ENCODE measurements at regions not wholly inside any gene's neighbourhood (a gene's known extent, or its start where the extent isn't known, plus 50 kb on each side); places are given as distances from the start of the nearest gene placed in this dataset.

DNA sequence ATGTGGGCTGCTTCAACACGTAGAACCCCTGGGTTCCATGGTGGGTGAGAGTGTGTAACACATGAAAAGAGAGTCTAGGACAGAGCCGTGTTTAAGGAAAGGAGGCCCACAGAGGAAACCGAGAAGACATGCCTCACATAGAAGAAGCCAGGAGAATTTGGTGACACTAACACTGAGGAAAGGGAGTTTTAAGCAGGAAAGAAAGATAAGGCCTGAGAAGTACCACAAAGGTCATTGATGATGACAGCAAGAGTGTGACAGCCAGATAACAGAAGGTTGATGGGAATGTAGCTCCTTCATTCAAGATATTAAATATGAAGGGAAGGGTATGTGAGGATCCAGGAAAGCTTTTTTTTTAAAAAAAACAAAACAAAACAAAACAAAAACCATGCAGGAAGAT is 72.4 kb upstream of the SPRY4 start:
- ChIA-PET CTCF (no interaction called here), POLR2A (no interaction called here)
- no peak overlapping the region for H3K4me3 Mint-ChIP-seq
- intact Hi-C loops (cut with micrococcal nuclease), result no loop called here
- peaks cover 7% of the 10 kb centered on the region for H3K4me1 Mint-ChIP-seq
- H3K9me3 Mint-ChIP-seq, result peaks cover 15% of the 10 kb centered on the region
- H3K27ac Mint-ChIP-seq, result no peak overlapping the region
- DNase-seq, result no peak
- no peaks in the 10 kb centered on the region for H3K27me3 Mint-ChIP-seq
- TF ChIP-seq CTCF (IDR thresholded peaks at IDR 0.05), result no peak
- H3K36me3 Mint-ChIP-seq (ENCODE audit: low read depth), result peaks cover 3% of the 10 kb centered on the region
- ATAC-seq (ENCODE audit: low read depth), result no peak

DNA sequence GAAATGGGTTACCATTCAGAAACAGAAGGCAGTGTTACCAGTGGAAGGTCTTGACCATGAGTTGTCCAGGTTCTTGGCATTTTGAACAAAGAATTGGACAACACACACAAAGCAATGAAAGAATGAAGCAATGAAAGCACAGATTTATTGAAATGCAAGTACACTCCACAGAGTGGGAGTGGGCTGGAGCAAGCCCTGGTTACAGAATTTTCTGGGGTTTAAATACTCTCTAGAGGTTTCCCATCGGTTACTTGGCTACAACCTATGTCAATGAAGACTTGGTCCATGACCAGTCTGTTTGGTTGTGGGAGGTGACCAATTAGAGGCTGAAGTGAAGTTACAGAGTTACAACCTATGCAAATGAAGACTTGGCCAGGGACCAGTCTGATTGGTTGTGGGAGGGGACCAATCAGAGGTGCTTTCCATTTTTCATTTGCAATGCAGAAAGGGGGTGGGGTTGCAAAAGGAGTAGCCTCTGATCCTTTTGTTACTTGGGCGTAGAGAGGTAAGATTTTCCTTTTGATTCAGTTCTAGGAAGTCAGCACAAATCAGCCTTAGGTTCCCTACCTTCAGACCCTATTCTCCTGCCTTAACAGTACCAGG is 71.7 kb upstream of the SPRY4 start:
- Mint-ChIP-seq H3K27ac (no peak overlapping the region), H3K27me3 (no peaks in the 10 kb centered on the region), H3K4me3 (no peak overlapping the region), H3K9me3 (peaks cover 15% of the 10 kb centered on the region), H3K4me1 (peaks cover 2% of the 10 kb centered on the region), H3K36me3 (ENCODE audit: low read depth) (peaks cover 3% of the 10 kb centered on the region)
- POLR2A ChIA-PET, result no interaction called here
- TF ChIP-seq CTCF (IDR thresholded peaks at IDR 0.05), result no peak
- no peak for ATAC-seq (ENCODE audit: low read depth)
- DNase-seq, result no peak
- CTCF ChIA-PET, result no interaction called here
- intact Hi-C loops (cut with micrococcal nuclease), result no loop called here

DNA sequence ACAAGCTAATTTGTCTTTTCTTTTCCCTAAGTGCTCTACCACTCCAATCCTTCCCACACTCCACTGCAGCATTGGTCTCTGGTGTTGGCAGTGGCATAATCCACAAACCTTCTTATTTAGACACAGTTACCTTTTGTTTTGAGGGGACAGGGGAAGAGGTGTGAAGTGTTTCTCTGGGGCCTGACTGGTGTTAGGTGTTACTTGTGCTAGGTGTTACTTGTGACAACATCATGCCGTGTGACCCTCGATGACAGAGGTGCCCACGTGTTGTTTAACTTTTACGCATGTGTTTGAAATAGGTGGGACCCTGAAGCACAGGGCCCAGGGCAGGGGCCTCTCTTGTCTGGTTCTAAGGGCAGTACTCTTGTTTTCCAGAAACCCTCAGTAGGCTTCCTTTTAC is 70.5 kb upstream of the SPRY4 start:
- DNase-seq, result no peak
- H3K4me3 Mint-ChIP-seq, result no peak overlapping the region
- no peaks in the 10 kb centered on the region for H3K4me1 Mint-ChIP-seq
- no peak overlapping the region for H3K27ac Mint-ChIP-seq
- POLR2A ChIA-PET, result no interaction called here
- H3K36me3 Mint-ChIP-seq (ENCODE audit: low read depth), result peaks cover 3% of the 10 kb centered on the region
- peaks cover 4% of the 10 kb centered on the region for H3K27me3 Mint-ChIP-seq
- H3K9me3 Mint-ChIP-seq, result peaks cover 15% of the 10 kb centered on the region
- ATAC-seq (ENCODE audit: low read depth), result no peak
- no peak for TF ChIP-seq CTCF (IDR thresholded peaks at IDR 0.05)
- CTCF ChIA-PET, result no interaction called here
- intact Hi-C loops (cut with micrococcal nuclease), result no loop called here

- Mint-ChIP-seq H3K4me3 (no peak overlapping the region), H3K27me3 (peaks cover 7% of the 10 kb centered on the region), H3K27ac (no peak overlapping the region), H3K4me1 (no peaks in the 10 kb centered on the region), H3K36me3 (ENCODE audit: low read depth) (peaks cover 3% of the 10 kb centered on the region), H3K9me3 (peaks cover 11% of the 10 kb centered on the region)
- ATAC-seq (ENCODE audit: low read depth) (no peak), DNase-seq (no peak)
- ChIA-PET POLR2A (no interaction called here), CTCF (no interaction called here)
- intact Hi-C loops (cut with micrococcal nuclease), result no loop called here
- no peak for TF ChIP-seq CTCF (IDR thresholded peaks at IDR 0.05)
Observed at GRCh38 chr5:142391058-142391845, 66.4 kb upstream of the SPRY4 start.

DNA sequence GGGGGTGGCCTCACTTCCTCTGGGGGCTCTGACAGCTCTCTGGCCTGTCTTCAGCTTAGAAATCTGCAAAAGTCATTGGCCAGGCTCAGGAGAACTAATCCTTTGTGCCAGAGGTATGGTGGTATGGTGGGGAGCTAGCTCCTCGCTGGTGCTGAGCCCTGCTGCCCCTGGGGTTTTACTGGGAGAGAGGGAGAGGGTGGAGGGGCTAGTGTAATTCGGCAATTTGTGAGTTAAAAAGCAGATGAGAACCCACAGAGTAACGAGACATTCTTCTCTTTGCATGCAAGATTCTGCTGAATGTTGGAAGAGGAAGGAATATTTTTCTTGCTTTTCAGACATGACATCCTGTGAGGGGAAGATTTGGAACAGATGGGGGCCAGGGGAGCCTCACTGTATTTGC is 65.5 kb upstream of the SPRY4 start:
- Mint-ChIP-seq H3K27ac (no peak overlapping the region), H3K27me3 (peaks cover 7% of the 10 kb centered on the region), H3K4me1 (no peaks in the 10 kb centered on the region), H3K4me3 (no peak overlapping the region), H3K36me3 (ENCODE audit: low read depth) (no peaks in the 10 kb centered on the region), H3K9me3 (peaks cover 2% of the 10 kb centered on the region)
- DNase-seq (no peak), ATAC-seq (ENCODE audit: low read depth) (no peak)
- intact Hi-C loops (cut with micrococcal nuclease), result no loop called here
- no peak for TF ChIP-seq CTCF (IDR thresholded peaks at IDR 0.05)
- ChIA-PET CTCF (no interaction called here), POLR2A (no interaction called here)

All from activated B cell treated with CpG ODN at 0.5 μM for 24 hours (primary cell).